Heart right ventricle (tissue), 16 donors: ENCODE measurements at regions not wholly inside any gene's neighbourhood (a gene's known extent, or its start where the extent isn't known, plus 50 kb on each side); places are given as distances from the start of the nearest gene placed in this dataset.

ENCODE experiments used
- ATAC-seq, 8 donors: fragments of 200-7000 bp; cut with Tn5 transposase; one replicate each; pipeline ENCODE4 v1.9.1; 2020; ENCODE audit warnings: mild to moderate bottlenecking in 8 of 8, moderate library complexity in 8 of 8, moderate number of reproducible peaks in 1 of 8
- DNase-seq, 2 donors: peaks; one replicate each; pipeline ENCODE4 v3.0.0-alpha.2; 2020
- H3K27ac ChIP-seq, 10 donors: fragments of 200-600 bp; sonication (generic) in 2 of 10; one replicate each; pipeline versions ENCODE4 v1.5.0 to v1.8.0; 2020 to 2022; ENCODE audit warnings: mild to moderate bottlenecking in 3 of 10
- H3K27me3 ChIP-seq, 7 donors: fragments of 200-600 bp; one replicate each; pipeline ENCODE4 v1.8.0; 2021 to 2022; ENCODE audit warnings: mild to moderate bottlenecking in 2 of 7
- H3K36me3 ChIP-seq, 9 donors: fragments of 200-600 bp; sonication (generic) in 1 of 9; one replicate each; pipeline versions ENCODE4 v1.5.0 to v1.8.0; 2020 to 2022; ENCODE audit warnings: mild to moderate bottlenecking in 2 of 9
- H3K4me1 ChIP-seq, 9 donors: fragments of 200-600 bp; sonication (generic) in 1 of 9; one replicate each; pipeline versions ENCODE4 v1.5.0 to v1.8.0; 2020 to 2022; ENCODE audit warnings: mild to moderate bottlenecking in 4 of 9
- H3K4me3 ChIP-seq, 10 donors: fragments of 200-600 bp; sonication (generic) in 2 of 10; one replicate each; pipeline versions ENCODE4 v1.5.0 to v1.8.0; 2020 to 2022; ENCODE audit warnings: mild to moderate bottlenecking in 7 of 10, moderate library complexity in 2 of 10
- H3K9me3 ChIP-seq, 11 donors: fragments of 200-600 bp in 10 of 11; sonication (generic) in 2 of 11; one replicate each; pipeline versions ENCODE4 v1.5.0 to v1.8.0; 2013 to 2022; ENCODE audit warnings: mild to moderate bottlenecking in 2 of 11, control low read depth in 1 of 11, moderate library complexity in 1 of 11
- WGBS, 2 donors: extraction: QIAGEN DNeasy Blood & Tissue Kit; methylation state at CpG; one replicate each; pipeline ENCODE4 v1.1.7; 2013; ENCODE audit warnings: inconsistent platforms in 1 of 2; 5-methylcytosine and 5-hydroxymethylcytosine counted together
- intact Hi-C, 10 donors: fragments of 100-400 bp; cut with DNase I; formaldehyde crosslinking; loops; one replicate each; pipeline versions ENCODE4 v1.11.1 to v1.14.2; 2022
- TF ChIP-seq, protein P1 (sequence below), 9 donors: fragments of 200-600 bp; sonication (generic) in 2 of 9; IDR thresholded peaks; one replicate each; pipeline versions ENCODE4 v1.5.0 to v1.8.0; 2021 to 2022; ENCODE audit warnings: antibody characterized with exemption in 9 of 9, mild to moderate bottlenecking in 5 of 9, moderate library complexity in 1 of 9
- donor health status: Arrhythmogenic right ventricular cardiomyopathy.
- donor health status: ischemic (EF 13 %, LVEDD 7.1; RV severe dilation, severe dysfunction).
- donor health status: healthy with polysubstance abuse.
- donor health status: DM: no; HTN: yes; CAD: no.
- donor health status: DM: no; HTN: no; CAD: no.
- donor health status: ischemic (EF 25% LVEDD 6.9; RV normal size, moderate dysfunction).
- donor health status: ischemic (EF 25% LVEDD 5.7; RV mildly dilated, moderate dysfunction).
- donor health status: healthy.
- donor health status: DM: yes; HTN: yes; CAD: no.
- donor health status: Ischemic cardiomyopathy.
- donor health status: ischemic (EF 35%, LVEDD 5.7; RV mildly dilated, moderate dysfunction).
- donor health status: nonischemic (EF 11% LVEDD 7.7; RV severe dilation, severe dysfunction).
- donor health status: DM: yes; HTN: yes; CAD: no.
- donor health status: PGD.
- donor health status: ischemic (EF 29% LVEDD 5.4; RV normal size, mild dysfunction).
- donor health status: nonischemic (EF 23%, LVEDD 6.1; RV moderate dilation, normal function).

DNA sequence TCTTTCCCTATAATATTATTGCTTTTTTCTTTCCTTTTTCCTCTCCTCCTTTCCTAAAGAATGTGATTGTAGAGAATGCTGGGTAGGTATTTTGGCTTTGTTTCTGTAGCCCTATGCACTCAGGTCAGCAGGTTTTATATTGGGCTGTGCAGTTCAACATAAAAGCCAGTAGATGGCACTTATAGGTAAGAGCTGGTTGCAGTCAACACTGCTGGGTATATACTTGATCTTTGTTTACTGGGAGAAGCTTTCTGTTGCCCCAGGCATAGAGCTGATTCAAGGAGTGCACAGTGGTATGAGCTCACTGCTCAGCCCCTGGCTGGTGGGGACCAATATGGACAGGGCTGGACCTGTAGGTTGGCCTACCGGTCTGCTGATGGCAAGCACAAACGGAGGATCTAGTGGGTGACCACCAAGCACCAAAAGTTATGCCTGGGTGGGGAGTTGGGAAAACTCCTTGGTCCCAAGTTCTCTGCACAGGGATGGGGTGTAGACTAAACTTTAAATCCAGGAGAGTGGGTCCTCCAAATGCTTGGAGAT is 378.9 kb downstream of the PMP22 start:
- 89 to 97% methylated on average over 2 of the region's 2 CpGs for WGBS, 2 donors
- no peak for ATAC-seq

DNA sequence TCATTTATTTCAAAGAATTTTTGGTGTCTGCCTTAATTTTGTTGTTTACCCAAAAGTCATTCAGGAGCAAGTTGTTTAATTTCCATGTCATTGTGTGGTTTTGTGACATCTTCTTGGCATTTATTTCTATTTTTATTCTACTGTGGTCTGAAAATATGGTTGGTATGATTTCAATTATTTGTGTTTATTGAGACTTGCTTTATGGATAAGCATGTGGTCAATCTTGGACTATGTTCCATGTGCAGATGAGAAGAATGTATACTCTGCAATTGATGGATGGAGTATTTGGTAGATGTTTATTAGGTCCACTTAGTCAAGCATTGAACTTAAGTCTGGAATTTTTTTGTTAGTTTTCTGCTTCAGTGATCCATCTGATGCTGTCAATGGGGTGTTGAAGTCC is 383.0 kb downstream of the PMP22 start:
- ATAC-seq, result no peak
- intact Hi-C loops, result no loop called here
- TF ChIP-seq, protein P1, sequence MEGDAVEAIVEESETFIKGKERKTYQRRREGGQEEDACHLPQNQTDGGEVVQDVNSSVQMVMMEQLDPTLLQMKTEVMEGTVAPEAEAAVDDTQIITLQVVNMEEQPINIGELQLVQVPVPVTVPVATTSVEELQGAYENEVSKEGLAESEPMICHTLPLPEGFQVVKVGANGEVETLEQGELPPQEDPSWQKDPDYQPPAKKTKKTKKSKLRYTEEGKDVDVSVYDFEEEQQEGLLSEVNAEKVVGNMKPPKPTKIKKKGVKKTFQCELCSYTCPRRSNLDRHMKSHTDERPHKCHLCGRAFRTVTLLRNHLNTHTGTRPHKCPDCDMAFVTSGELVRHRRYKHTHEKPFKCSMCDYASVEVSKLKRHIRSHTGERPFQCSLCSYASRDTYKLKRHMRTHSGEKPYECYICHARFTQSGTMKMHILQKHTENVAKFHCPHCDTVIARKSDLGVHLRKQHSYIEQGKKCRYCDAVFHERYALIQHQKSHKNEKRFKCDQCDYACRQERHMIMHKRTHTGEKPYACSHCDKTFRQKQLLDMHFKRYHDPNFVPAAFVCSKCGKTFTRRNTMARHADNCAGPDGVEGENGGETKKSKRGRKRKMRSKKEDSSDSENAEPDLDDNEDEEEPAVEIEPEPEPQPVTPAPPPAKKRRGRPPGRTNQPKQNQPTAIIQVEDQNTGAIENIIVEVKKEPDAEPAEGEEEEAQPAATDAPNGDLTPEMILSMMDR (IDR thresholded peaks at IDR 0.05), result no peak

More for the DNA sequence above, 378.9 kb downstream of the PMP22 start:
- H3K4me1 ChIP-seq, result no peaks in the 10 kb centered on the region
- peaks cover 0 to 58% (median 36%) of the 10 kb centered on the region in 11 donors for H3K9me3 ChIP-seq
- no peaks in the 10 kb centered on the region for H3K36me3 ChIP-seq
- TF ChIP-seq, protein P1 (IDR thresholded peaks at IDR 0.05), result peak in 4 of 9 donors; percentile 8 to 23 (median 14)
- no peak overlapping the region for H3K27ac ChIP-seq
- DNase-seq, result no peak
- intact Hi-C loops, result no loop called here
- peaks cover 0 to 11% (median 0%) of the 10 kb centered on the region in 7 donors for H3K27me3 ChIP-seq
- H3K4me3 ChIP-seq, result no peak overlapping the region

DNA sequence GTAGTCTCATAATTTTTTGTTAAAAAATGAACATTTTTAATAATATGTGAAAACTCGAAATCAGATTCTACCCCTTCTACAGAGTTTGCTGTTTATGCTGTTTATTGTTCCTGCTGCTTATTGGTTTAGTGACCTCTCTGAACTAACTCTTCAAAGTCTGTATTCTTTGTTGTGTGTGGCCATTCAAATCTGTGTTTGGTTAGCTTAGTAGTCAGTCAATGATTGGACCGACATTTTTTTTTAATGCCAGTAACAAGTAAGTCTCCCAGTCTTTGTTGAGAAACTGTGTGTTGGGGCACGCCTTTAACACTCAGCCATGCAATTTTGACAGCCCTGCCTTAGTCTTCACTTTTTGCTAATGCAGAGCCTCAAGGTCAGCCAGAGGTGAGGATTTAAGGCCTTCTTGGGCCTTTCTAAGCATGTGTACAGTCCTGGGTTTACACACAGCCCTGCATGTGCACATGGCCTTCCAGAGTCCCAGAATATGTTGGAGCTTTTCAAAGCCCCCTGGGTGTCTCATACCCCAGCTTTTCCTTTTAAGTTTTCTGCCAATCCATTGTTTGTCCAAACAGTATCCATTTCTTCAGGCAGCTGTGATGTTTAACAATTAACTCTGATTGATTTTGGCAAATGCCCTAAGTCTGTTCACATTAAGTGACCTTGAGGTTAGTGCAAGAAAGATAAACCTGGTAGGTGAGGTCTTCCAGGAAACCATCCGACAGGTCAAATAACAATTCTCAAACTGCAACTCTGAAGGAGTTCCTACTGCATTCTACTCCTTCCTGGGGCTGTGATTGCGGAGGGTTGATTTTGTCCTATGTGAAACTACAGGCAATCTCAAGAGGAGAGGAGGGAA is 389.3 kb downstream of the PMP22 start:
- Histone ChIP-seq H3K27ac (no peak overlapping the region), H3K4me3 (no peak overlapping the region), H3K4me1 (no peaks in the 10 kb centered on the region), H3K9me3 (no peaks in the 10 kb centered on the region), H3K27me3 (no peaks in the 10 kb centered on the region), H3K36me3 (no peaks in the 10 kb centered on the region)
- ATAC-seq (no peak), DNase-seq (no peak)
- 88 to 90% methylated on average over 5 of the region's 5 CpGs for WGBS, 2 donors
- intact Hi-C loops, result no loop called here
- TF ChIP-seq, protein P1 (IDR thresholded peaks at IDR 0.05), result no peak

More for the DNA sequence above, 383.0 kb downstream of the PMP22 start:
- Histone ChIP-seq H3K27ac (no peak overlapping the region), H3K27me3 (no peaks in the 10 kb centered on the region), H3K36me3 (no peaks in the 10 kb centered on the region), H3K9me3 (peaks cover 0 to 35% (median 22%) of the 10 kb centered on the region in 11 donors), H3K4me1 (no peaks in the 10 kb centered on the region), H3K4me3 (no peak overlapping the region)
- no peak for DNase-seq

DNA sequence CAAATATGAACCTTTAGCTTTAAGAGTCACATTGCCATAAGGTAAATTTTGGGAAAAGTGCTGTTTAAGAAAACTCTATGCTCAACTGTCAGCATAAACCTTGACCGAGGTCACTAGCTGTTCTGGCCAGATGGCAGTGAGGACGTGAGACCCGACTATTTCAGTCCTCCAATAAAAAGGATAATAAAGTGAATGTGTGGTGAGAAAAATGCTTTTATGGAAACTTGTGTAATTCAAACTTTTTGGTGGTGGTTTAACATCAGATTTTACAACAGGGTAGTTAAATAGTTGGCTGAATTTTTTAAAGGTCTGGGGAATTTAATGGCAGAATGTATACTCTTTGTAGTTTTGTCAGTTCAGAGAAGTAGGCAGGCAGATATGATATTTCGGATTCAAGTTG is 391.1 kb downstream of the PMP22 start:
- TF ChIP-seq, protein P1 (IDR thresholded peaks at IDR 0.05), result no peak
- 85 to 86% methylated on average over 4 of the region's 4 CpGs for WGBS, 2 donors

More for the DNA sequence above, 391.1 kb downstream of the PMP22 start:
- H3K36me3 ChIP-seq, result no peaks in the 10 kb centered on the region
- H3K4me3 ChIP-seq, result no peak overlapping the region
- intact Hi-C loops, result no loop called here
- H3K27me3 ChIP-seq, result no peaks in the 10 kb centered on the region
- H3K9me3 ChIP-seq, result no peaks in the 10 kb centered on the region
- ATAC-seq (no peak), DNase-seq (no peak)
- H3K27ac ChIP-seq, result no peak overlapping the region
- H3K4me1 ChIP-seq, result no peaks in the 10 kb centered on the region
